IMR-90 (cell line): ENCODE measurements at regions not wholly inside any gene's neighbourhood (a gene's known extent, or its start where the extent isn't known, plus 50 kb on each side); places are given as distances from the start of the nearest gene placed in this dataset.

Experiments
- ATAC-seq: fragments of 200-7000 bp; cut with Tn5 transposase; 2 replicates; pipeline ENCODE4 v1.9.1; 2020; ENCODE audit warnings: low read depth, mild to moderate bottlenecking, moderate library complexity
- BruUV-seq: library from RNA; stranded (reverse); fragments of 400-500 nt; replicated peaks from 2 replicates; lab custom pipeline; 2021; lab: Mats Ljungman, UMichigan
- CTCF ChIA-PET: fragments of 300-600 bp; formaldehyde crosslinking; extraction: SDS; loops from one replicate; lab custom pipeline; 2021; ENCODE audit warnings: antibody characterized with exemption; lab: Yijun Ruan, JAX
- POLR2A ChIA-PET: fragments of 300-600 bp; sonication (Branson Sonifier 250); formaldehyde crosslinking; loops from one replicate; lab custom pipeline; 2022; ENCODE audit warnings: antibody characterized with exemption; ENCODE audit not compliant: unreplicated experiment; lab: Charles Lee
- DNase-seq: peaks from one replicate; pipeline ENCODE4 v3.0.0; 2013
- H2AFZ ChIP-seq: replicated peaks from 2 replicates; pipeline ENCODE3; 2013; ENCODE audit warnings: low read length, mild to moderate bottlenecking; ENCODE audit not compliant: poor library complexity
- H2AK5ac ChIP-seq: 2 replicates; pipeline ENCODE4 v1.6.1; 2013; ENCODE audit warnings: low read depth, low read length, inconsistent platforms
- H2AK9ac ChIP-seq: replicated peaks from 2 replicates; pipeline ENCODE3; 2013; ENCODE audit warnings: mild to moderate bottlenecking, low read depth, low read length, moderate library complexity; ENCODE audit not compliant: poor library complexity
- H2BK120ac ChIP-seq: 2 replicates; pipeline ENCODE4 v1.6.1; 2013; ENCODE audit warnings: low read depth, low read length, inconsistent platforms
- H2BK15ac ChIP-seq: 3 replicates; pipeline ENCODE4 v1.6.1; 2013; ENCODE audit warnings: low read depth, low read length, inconsistent platforms
- H2BK20ac ChIP-seq: 2 replicates; pipeline ENCODE4 v1.6.1; 2013; ENCODE audit warnings: low read depth, mild to moderate bottlenecking, inconsistent platforms, low read length, moderate library complexity
- H2BK5ac ChIP-seq: 2 replicates; pipeline ENCODE4 v1.6.1; 2013; ENCODE audit warnings: mild to moderate bottlenecking, low read depth, low read length, inconsistent platforms; ENCODE audit not compliant: poor library complexity, severe bottlenecking
- H3K14ac ChIP-seq: replicated peaks from 2 replicates; pipeline ENCODE4 v1.6.1; 2013; ENCODE audit warnings: low read depth, low read length, inconsistent platforms
- H3K18ac ChIP-seq: 2 replicates; pipeline ENCODE4 v1.6.1; 2013; ENCODE audit warnings: low read depth, low read length, control low read depth
- H3K23ac ChIP-seq: 2 replicates; pipeline ENCODE4 v1.6.1; 2013; ENCODE audit warnings: low read depth, low read length, inconsistent platforms
- H3K27ac ChIP-seq: 2 replicates; pipeline ENCODE4 v1.5.1; 2013; ENCODE audit warnings: mild to moderate bottlenecking, control low read depth, low read length; ENCODE audit not compliant: insufficient read depth
- H3K27me3 ChIP-seq: 2 replicates; pipeline ENCODE4 v1.6.1; 2013; ENCODE audit warnings: low read length; ENCODE audit not compliant: control insufficient read depth, insufficient read depth
- H3K36me3 ChIP-seq: 2 replicates; pipeline ENCODE4 v1.6.1; 2013; ENCODE audit warnings: low read length, mixed read lengths; ENCODE audit not compliant: control insufficient read depth, insufficient read depth
- H3K4ac ChIP-seq: 2 replicates; pipeline ENCODE4 v1.6.1; 2013; ENCODE audit warnings: low read depth, low read length, inconsistent platforms
- H3K4me1 ChIP-seq: 2 replicates; pipeline ENCODE4 v1.6.1; 2013; ENCODE audit warnings: low read length, mixed read lengths; ENCODE audit not compliant: control insufficient read depth, insufficient read depth
- H3K4me2 ChIP-seq: 2 replicates; pipeline ENCODE4 v1.6.1; 2013; ENCODE audit warnings: low read depth, mild to moderate bottlenecking, control low read depth, low read length, moderate library complexity
- H3K4me3 ChIP-seq: 2 replicates; pipeline ENCODE4 v1.5.1; 2013; ENCODE audit warnings: low read depth, mild to moderate bottlenecking, control low read depth, low read length, moderate library complexity; ENCODE audit not compliant: insufficient read depth
- H3K56ac ChIP-seq: 2 replicates; pipeline ENCODE4 v1.6.1; 2013; ENCODE audit warnings: low read length, inconsistent platforms; ENCODE audit not compliant: insufficient read depth; ENCODE audit errors: extremely low read depth
- H3K79me1 ChIP-seq, 2 experiments: 2 replicates each; pipeline ENCODE4 v1.6.1; 2013; ENCODE audit warnings: low read length in 2 of 2, inconsistent platforms in 1 of 2, low read depth in 1 of 2
- H3K9ac ChIP-seq: 2 replicates; pipeline ENCODE4 v1.6.1; 2013; ENCODE audit warnings: low read depth, low read length, control low read depth
- H3K9me1 ChIP-seq: 2 replicates; pipeline ENCODE4 v1.6.1; 2013; ENCODE audit warnings: low read length, inconsistent platforms; ENCODE audit not compliant: insufficient read depth
- H3K9me3 ChIP-seq: 2 replicates; pipeline ENCODE4 v1.6.1; 2013; ENCODE audit warnings: low read length; ENCODE audit not compliant: control insufficient read depth, insufficient read depth
- H4K20me1 ChIP-seq: 2 replicates; pipeline ENCODE4 v1.6.1; 2013; ENCODE audit warnings: low read length, inconsistent platforms; ENCODE audit not compliant: insufficient read depth
- H4K5ac ChIP-seq: 2 replicates; pipeline ENCODE4 v1.6.1; 2013; ENCODE audit warnings: mild to moderate bottlenecking, low read depth, low read length, control low read depth
- H4K8ac ChIP-seq, 2 experiments: 2 replicates each; pipeline ENCODE4 v1.6.1; 2013; ENCODE audit warnings: low read depth in 2 of 2, low read length in 2 of 2, control low read depth in 1 of 2, inconsistent platforms in 1 of 2
- H4K91ac ChIP-seq: 2 replicates; pipeline ENCODE4 v1.6.1; 2013; ENCODE audit warnings: low read depth, low read length, inconsistent platforms; ENCODE audit not compliant: insufficient read depth
- BHLHE40 ChIP-seq: fragments of 150-350 bp; IDR thresholded peaks from 2 replicates; pipeline ENCODE4 v1.6.1; 2016; ENCODE audit warnings: mild to moderate bottlenecking, low read depth, low read length
- CHD1 ChIP-seq: IDR thresholded peaks from 2 replicates; pipeline ENCODE4 v1.6.1; 2012; ENCODE audit warnings: low read depth, low read length, improper control_type of control experiment
- FOS ChIP-seq: fragments of 150-350 bp; IDR thresholded peaks from 2 replicates; pipeline ENCODE4 v1.6.1; 2016; ENCODE audit warnings: low read depth, low read length
- MAZ ChIP-seq: IDR thresholded peaks from 2 replicates; pipeline ENCODE4 v1.6.1; 2012; ENCODE audit warnings: low read depth, mild to moderate bottlenecking, low read length, improper control_type of control experiment, moderate library complexity, borderline replicate concordance
- NFE2L2 ChIP-seq: fragments of 150-350 bp; IDR thresholded peaks from 2 replicates; pipeline ENCODE4 v1.6.1; 2016; ENCODE audit warnings: low read depth, mild to moderate bottlenecking, low read length
- POLR2A ChIP-seq: IDR thresholded peaks from 2 replicates; pipeline ENCODE4 v1.6.1; 2012; ENCODE audit warnings: mild to moderate bottlenecking, low read depth, low read length
- RCOR1 ChIP-seq: IDR thresholded peaks from 2 replicates; pipeline ENCODE4 v1.6.1; 2012; ENCODE audit warnings: mild to moderate bottlenecking, low read length, improper control_type of control experiment; ENCODE audit not compliant: insufficient replicate concordance
- SMC3 ChIP-seq: fragments of 150-350 bp; IDR thresholded peaks from 2 replicates; pipeline ENCODE4 v1.6.1; 2016; ENCODE audit warnings: low read depth, mild to moderate bottlenecking, antibody characterized with exemption, low read length, moderate library complexity
- dilution Hi-C: fragments of 300-500 bp; cut with HindIII; formaldehyde crosslinking; loops from one replicate; pipeline ENCODE4 v1.14.3; 2018; ENCODE audit warnings: low sequenced_read_pairs; ENCODE audit not compliant: unreplicated experiment
- in situ Hi-C: fragments of 300-500 bp; cut with MboI; formaldehyde crosslinking; loops from 3 replicates; pipeline ENCODE4 v1.14.3; 2019; ENCODE audit warnings: low sequenced_read_pairs, inconsistent platforms, mixed read lengths
- intact Hi-C: fragments of 100-400 bp; cut with micrococcal nuclease; formaldehyde crosslinking; loops from 2 replicates; pipeline ENCODE4 v1.10.0; 2022
- TF ChIP-seq, protein P1 (sequence below): fragments of 150-350 bp; IDR thresholded peaks from 2 replicates; pipeline ENCODE4 v1.6.1; 2017; ENCODE audit warnings: mild to moderate bottlenecking, antibody characterized with exemption, low read length, low read depth

DNA sequence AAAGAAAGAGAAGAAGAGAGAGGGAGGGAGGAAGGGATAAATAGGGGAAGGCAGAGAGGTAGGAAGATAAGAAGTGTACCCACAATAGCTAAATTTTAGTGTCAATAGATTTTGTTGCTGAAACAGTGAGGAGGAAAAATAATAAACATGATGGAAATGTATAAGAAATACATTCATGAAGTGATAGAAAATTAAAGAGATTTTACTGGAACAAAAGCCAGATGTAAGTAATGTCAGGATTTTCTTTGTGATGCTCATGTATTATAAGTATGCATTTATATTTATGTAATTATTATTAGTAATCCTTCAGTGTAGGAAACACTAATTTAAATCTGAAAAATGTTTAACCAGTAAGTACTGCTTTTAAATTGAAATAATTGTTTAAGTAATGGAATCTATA is 1125.2 kb upstream of the FANCL start:
- no peaks in the 10 kb centered on the region for H3K4me1 ChIP-seq
- no peak overlapping the region for H3K27ac ChIP-seq
- in situ Hi-C loops = no loop called here
- no peak overlapping the region for H2BK5ac ChIP-seq
- dilution Hi-C loops = no loop called here
- intact Hi-C loops = no loop called here
- H2AFZ ChIP-seq = no peak overlapping the region
- no peaks in the 10 kb centered on the region for H3K79me1 ChIP-seq
- no peaks in the 10 kb centered on the region for H4K20me1 ChIP-seq
- H3K9me1 ChIP-seq = no peaks in the 10 kb centered on the region
- no peak overlapping the region for H3K4me2 ChIP-seq
- no TSS peak for BruUV-seq
- H4K5ac ChIP-seq = no peak overlapping the region
- no peak overlapping the region for H3K23ac ChIP-seq
- no peak for DNase-seq
- TF ChIP-seq BHLHE40 (no peak), SMC3 (no peak), FOS (no peak), MAZ (no peak), POLR2A (no peak), CHD1 (no peak), RCOR1 (no peak), NFE2L2 (no peak)
- TF ChIP-seq, protein P1, sequence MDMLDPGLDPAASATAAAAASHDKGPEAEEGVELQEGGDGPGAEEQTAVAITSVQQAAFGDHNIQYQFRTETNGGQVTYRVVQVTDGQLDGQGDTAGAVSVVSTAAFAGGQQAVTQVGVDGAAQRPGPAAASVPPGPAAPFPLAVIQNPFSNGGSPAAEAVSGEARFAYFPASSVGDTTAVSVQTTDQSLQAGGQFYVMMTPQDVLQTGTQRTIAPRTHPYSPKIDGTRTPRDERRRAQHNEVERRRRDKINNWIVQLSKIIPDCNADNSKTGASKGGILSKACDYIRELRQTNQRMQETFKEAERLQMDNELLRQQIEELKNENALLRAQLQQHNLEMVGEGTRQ = no peak
- no peak overlapping the region for H4K8ac ChIP-seq
- no peak overlapping the region for H3K14ac ChIP-seq
- CTCF ChIA-PET = no interaction called here
- POLR2A ChIA-PET = no interaction called here
- no peak overlapping the region for H2AK5ac ChIP-seq
- H3K9ac ChIP-seq = no peak overlapping the region
- no peak overlapping the region for H3K18ac ChIP-seq
- no peak overlapping the region for H4K91ac ChIP-seq
- H3K27me3 ChIP-seq = no peaks in the 10 kb centered on the region
- no peak overlapping the region for H3K56ac ChIP-seq
- H3K9me3 ChIP-seq = no peaks in the 10 kb centered on the region
- H2BK20ac ChIP-seq = no peak overlapping the region
- H2BK15ac ChIP-seq = no peak overlapping the region
- H3K4ac ChIP-seq = no peak overlapping the region
- ATAC-seq = no peak
- H2BK120ac ChIP-seq = no peak overlapping the region
- no peak overlapping the region for H2AK9ac ChIP-seq
- H3K36me3 ChIP-seq = no peaks in the 10 kb centered on the region
- no peak overlapping the region for H3K4me3 ChIP-seq
